Loucy (cell line): ENCODE measurements at regions not wholly inside any gene's neighbourhood (a gene's known extent, or its start where the extent isn't known, plus 50 kb on each side); places are given as distances from the start of the nearest gene placed in this dataset.

Experiments
- H2AFZ ChIP-seq: fragments of 200-600 bp; sonication (generic); 2 replicates; pipeline ENCODE4 v1.6.0; 2016; ENCODE audit warnings: antibody characterized with exemption, mild to moderate bottlenecking, low read length, moderate library complexity
- H3F3A ChIP-seq: fragments of 200-600 bp; 2 replicates; pipeline ENCODE4 v1.6.0; 2016; ENCODE audit warnings: antibody characterized with exemption, low read depth, mild to moderate bottlenecking
- H3K27me3 ChIP-seq: fragments of 200-600 bp; sonication (generic); 2 replicates; pipeline ENCODE4 v1.6.1; 2014; ENCODE audit warnings: low read length, mild to moderate bottlenecking; ENCODE audit not compliant: insufficient read depth, poor library complexity, severe bottlenecking
- H3K36me3 ChIP-seq: fragments of 200-600 bp; sonication (generic); 2 replicates; pipeline ENCODE4 v1.6.1; 2016; ENCODE audit warnings: low read length; ENCODE audit not compliant: insufficient read depth
- H3K4me1 ChIP-seq: fragments of 200-600 bp; sonication (generic); 2 replicates; pipeline ENCODE4 v1.5.1; 2014; ENCODE audit warnings: low read length, mild to moderate bottlenecking; ENCODE audit not compliant: insufficient read depth, poor library complexity, severe bottlenecking
- H3K4me2 ChIP-seq: fragments of 200-600 bp; sonication (generic); 2 replicates; pipeline ENCODE4 v1.6.0; 2014; ENCODE audit warnings: antibody characterized with exemption, low read length, low read depth, mild to moderate bottlenecking; ENCODE audit not compliant: poor library complexity, severe bottlenecking
- H3K4me3 ChIP-seq: fragments of 200-600 bp; sonication (generic); 2 replicates; pipeline ENCODE4 v1.5.1; 2014; ENCODE audit warnings: low read length, mild to moderate bottlenecking, mixed read lengths; ENCODE audit not compliant: poor library complexity, severe bottlenecking
- H3K79me2 ChIP-seq: fragments of 200-600 bp; sonication (generic); 2 replicates; pipeline ENCODE4 v1.6.1; 2014; ENCODE audit warnings: low read length; ENCODE audit not compliant: insufficient read depth
- H3K9ac ChIP-seq: fragments of 200-600 bp; sonication (generic); 2 replicates; pipeline ENCODE4 v1.6.0; 2014; ENCODE audit warnings: mild to moderate bottlenecking, low read depth, low read length, moderate library complexity; ENCODE audit not compliant: poor library complexity, severe bottlenecking
- H3K9me2 ChIP-seq: fragments of 200-600 bp; sonication (generic); replicated peaks from 2 replicates; pipeline ENCODE4 v1.6.1; 2016; ENCODE audit warnings: low read depth, low read length, mixed read lengths
- H3K9me3 ChIP-seq: fragments of 200-600 bp; sonication (generic); 2 replicates; pipeline ENCODE4 v1.6.1; 2014; ENCODE audit warnings: mild to moderate bottlenecking, antibody characterized with exemption, low read length, low read depth; ENCODE audit not compliant: insufficient read depth
- H4K20me1 ChIP-seq: fragments of 200-600 bp; sonication (generic); 2 replicates; pipeline ENCODE4 v1.6.0; 2014; ENCODE audit warnings: antibody characterized with exemption, low read length, mild to moderate bottlenecking; ENCODE audit not compliant: insufficient read depth, poor library complexity, severe bottlenecking
- CTCF ChIP-seq: fragments of 200-600 bp; sonication (generic); conservative IDR thresholded peaks from 2 replicates; pipeline ENCODE4 v1.5.1; 2014; ENCODE audit warnings: mild to moderate bottlenecking, antibody characterized with exemption, low read length
- EZH2phosphoT487 ChIP-seq: fragments of 200-600 bp; IDR thresholded peaks from 2 replicates; pipeline ENCODE4 v1.6.1; 2018; ENCODE audit warnings: antibody characterized with exemption, mild to moderate bottlenecking, moderate library complexity, borderline replicate concordance

- TF ChIP-seq EZH2phosphoT487 (no peak), CTCF (no peak)
- H3K36me3 ChIP-seq: no peaks in the 10 kb centered on the region
- H3F3A ChIP-seq: no peaks in the 10 kb centered on the region
- H4K20me1 ChIP-seq: no peaks in the 10 kb centered on the region
- no peaks in the 10 kb centered on the region for H3K79me2 ChIP-seq
- H3K9me3 ChIP-seq: no peaks in the 10 kb centered on the region
- H3K27me3 ChIP-seq: no peaks in the 10 kb centered on the region
- H3K9ac ChIP-seq: no peak overlapping the region
- no peak overlapping the region for H3K4me3 ChIP-seq
- H3K4me1 ChIP-seq: no peaks in the 10 kb centered on the region
- H3K9me2 ChIP-seq: no peaks in the 10 kb centered on the region
- no peak overlapping the region for H3K4me2 ChIP-seq
- no peak overlapping the region for H2AFZ ChIP-seq
These were observed 434.4 kb downstream of the NR2F2 start for GRCh38 chr15:96764946-96765345.

- Histone ChIP-seq H3K4me2 (no peak overlapping the region), H2AFZ (no peak overlapping the region), H4K20me1 (no peaks in the 10 kb centered on the region), H3K4me3 (no peak overlapping the region), H3K27me3 (no peaks in the 10 kb centered on the region), H3K4me1 (no peaks in the 10 kb centered on the region), H3K36me3 (no peaks in the 10 kb centered on the region), H3K79me2 (no peaks in the 10 kb centered on the region), H3K9me2 (no peaks in the 10 kb centered on the region), H3K9ac (no peak overlapping the region), H3K9me3 (no peaks in the 10 kb centered on the region), H3F3A (no peaks in the 10 kb centered on the region)
- no peak for TF ChIP-seq EZH2phosphoT487
- no peak for TF ChIP-seq CTCF
These were observed 435.9 kb downstream of the NR2F2 start for GRCh38 chr15:96766366-96766765.

GRCh38 chr15:96767703-96768434 is 437.4 kb downstream of the NR2F2 start:
- H3K4me3 ChIP-seq: no peak overlapping the region
- no peaks in the 10 kb centered on the region for H3K4me1 ChIP-seq
- no peaks in the 10 kb centered on the region for H3K9me2 ChIP-seq
- H3K36me3 ChIP-seq: no peaks in the 10 kb centered on the region
- no peak for TF ChIP-seq CTCF
- no peak for TF ChIP-seq EZH2phosphoT487
- no peak overlapping the region for H3K9ac ChIP-seq
- H3K9me3 ChIP-seq: no peaks in the 10 kb centered on the region
- no peaks in the 10 kb centered on the region for H3F3A ChIP-seq
- H3K79me2 ChIP-seq: no peaks in the 10 kb centered on the region
- no peaks in the 10 kb centered on the region for H4K20me1 ChIP-seq
- H2AFZ ChIP-seq: no peak overlapping the region
- H3K4me2 ChIP-seq: no peak overlapping the region
- H3K27me3 ChIP-seq: no peaks in the 10 kb centered on the region
